CD4-positive, CD25-positive, alpha-beta regulatory T cell (primary cell): ENCODE measurements at regions not wholly inside any gene's neighbourhood (a gene's known extent, or its start where the extent isn't known, plus 50 kb on each side); places are given as distances from the start of the nearest gene placed in this dataset.

Experiments
- ATAC-seq, 2 donors: fragments of 150-1000 bp; cut with Tn5 transposase; one replicate each; pipeline ENCODE4 v1.10.0; 2021; ENCODE audit warnings: low read depth in 2 of 2, moderate number of reproducible peaks in 2 of 2, moderate library complexity in 1 of 2
- DNase-seq, 3 donors: peaks; one replicate each; pipeline versions ENCODE4 v3.0.0 to v3.0.0-alpha.2; 2012 to 2022; ENCODE audit warnings: mixed read lengths in 1 of 3
- H3K27ac ChIP-seq: one replicate; pipeline ENCODE4 v1.7.0; 2013; ENCODE audit warnings: mild to moderate bottlenecking, low read length; ENCODE audit not compliant: insufficient read depth, poor library complexity, severe bottlenecking
- H3K27me3 ChIP-seq: one replicate; pipeline ENCODE4 v1.7.0; 2013; ENCODE audit warnings: low read length; ENCODE audit not compliant: control insufficient read depth, insufficient read depth
- H3K36me3 ChIP-seq: one replicate; pipeline ENCODE4 v1.7.0; 2013; ENCODE audit warnings: mild to moderate bottlenecking, low read length, moderate library complexity; ENCODE audit not compliant: control insufficient read depth, insufficient read depth
- H3K4me1 ChIP-seq: 2 replicates; pipeline ENCODE4 v1.7.0; 2013; ENCODE audit warnings: mild to moderate bottlenecking, low read length; ENCODE audit not compliant: insufficient read depth, control insufficient read depth, poor library complexity, severe bottlenecking
- H3K4me3 ChIP-seq: one replicate; pipeline ENCODE4 v1.7.0; 2013; ENCODE audit warnings: low read depth, mild to moderate bottlenecking, low read length, moderate library complexity
- H3K9me3 ChIP-seq, 2 experiments: 1 replicate in 1 of 2; 2 replicates in 1 of 2; pipeline ENCODE4 v1.7.0; 2013; ENCODE audit warnings: low read length in 2 of 2, mild to moderate bottlenecking in 1 of 2, moderate library complexity in 1 of 2; ENCODE audit not compliant: control insufficient read depth in 2 of 2
- H3K27ac Mint-ChIP-seq, 3 donors: one replicate each; pipeline ENCODE4 v1.8.0; 2020 to 2022; ENCODE audit warnings: mild to moderate bottlenecking in 3 of 3, mixed read lengths in 3 of 3, moderate library complexity in 2 of 3
- H3K27me3 Mint-ChIP-seq: one replicate; pipeline ENCODE4 v1.8.0; 2022; ENCODE audit warnings: mild to moderate bottlenecking, mixed read lengths
- H3K36me3 Mint-ChIP-seq: one replicate; pipeline ENCODE4 v1.8.0; 2020; ENCODE audit warnings: mixed read lengths
- H3K4me1 Mint-ChIP-seq, 4 donors: one replicate each; pipeline ENCODE4 v1.8.0; 2020 to 2022; ENCODE audit warnings: mixed read lengths in 4 of 4, mild to moderate bottlenecking in 1 of 4
- H3K4me3 Mint-ChIP-seq, 4 donors: one replicate each; pipeline ENCODE4 v1.8.0; 2020 to 2022; ENCODE audit warnings: mild to moderate bottlenecking in 4 of 4, mixed read lengths in 4 of 4, moderate library complexity in 3 of 4
- H3K9me3 Mint-ChIP-seq, 7 donors: one replicate each; pipeline ENCODE4 v1.8.0; 2020 to 2022; ENCODE audit warnings: mixed read lengths in 7 of 7, mild to moderate bottlenecking in 3 of 7, moderate library complexity in 2 of 7

GRCh38 chr3:178041931-178042330, 494.3 kb upstream of the KCNMB2 start:
- Histone ChIP-seq H3K27me3 (no peaks in the 10 kb centered on the region), H3K27ac (no peak overlapping the region), H3K9me3 (no peaks in the 10 kb centered on the region), H3K4me3 (no peak overlapping the region), H3K36me3 (no peaks in the 10 kb centered on the region), H3K4me1 (no peaks in the 10 kb centered on the region)
- H3K4me1 Mint-ChIP-seq: no peaks in the 10 kb centered on the region
- H3K27me3 Mint-ChIP-seq: peaks cover 4% of the 10 kb centered on the region
- no peaks in the 10 kb centered on the region for H3K9me3 Mint-ChIP-seq
- DNase-seq: no peak
- H3K27ac Mint-ChIP-seq: no peak overlapping the region
- no peak overlapping the region for H3K4me3 Mint-ChIP-seq
- H3K36me3 Mint-ChIP-seq: no peaks in the 10 kb centered on the region
- no peak for ATAC-seq

DNA sequence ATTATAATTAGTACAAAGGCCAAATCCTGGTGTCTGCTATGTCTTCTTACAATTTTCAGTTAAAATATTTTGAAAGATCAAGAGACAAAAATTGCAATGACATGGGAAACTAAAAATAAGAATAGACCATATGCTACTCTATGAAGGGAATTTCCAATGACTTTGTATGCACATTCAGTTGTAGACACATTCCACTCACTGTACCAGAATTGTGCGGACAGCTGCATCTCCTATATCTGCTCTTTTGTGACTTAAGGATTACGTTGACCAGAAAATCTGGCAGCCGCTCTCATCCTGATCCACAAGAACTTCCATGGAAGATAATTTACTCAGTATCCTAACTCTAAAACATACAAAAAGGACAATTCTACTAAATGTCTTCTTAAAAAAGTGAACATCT, 493.9 kb upstream of the KCNMB2 start:
- peaks cover 4% of the 10 kb centered on the region for H3K27me3 Mint-ChIP-seq
- no peak overlapping the region for H3K27ac ChIP-seq
- no peaks in the 10 kb centered on the region for H3K36me3 Mint-ChIP-seq
- DNase-seq (no peak), ATAC-seq (no peak)
- no peak overlapping the region for H3K4me3 Mint-ChIP-seq
- no peaks in the 10 kb centered on the region for H3K9me3 Mint-ChIP-seq
- H3K4me3 ChIP-seq: no peak overlapping the region
- H3K27me3 ChIP-seq: no peaks in the 10 kb centered on the region
- no peaks in the 10 kb centered on the region for H3K4me1 ChIP-seq
- no peaks in the 10 kb centered on the region for H3K9me3 ChIP-seq
- H3K36me3 ChIP-seq: no peaks in the 10 kb centered on the region
- no peak overlapping the region for H3K27ac Mint-ChIP-seq
- no peaks in the 10 kb centered on the region for H3K4me1 Mint-ChIP-seq

- Mint-ChIP-seq H3K4me3 (no peak overlapping the region), H3K27ac (no peak overlapping the region), H3K9me3 (no peaks in the 10 kb centered on the region), H3K4me1 (no peaks in the 10 kb centered on the region), H3K27me3 (peaks cover under 1% of the 10 kb centered on the region), H3K36me3 (no peaks in the 10 kb centered on the region)
- Histone ChIP-seq H3K4me1 (no peaks in the 10 kb centered on the region), H3K4me3 (no peak overlapping the region), H3K9me3 (no peaks in the 10 kb centered on the region), H3K27ac (no peak overlapping the region), H3K36me3 (no peaks in the 10 kb centered on the region), H3K27me3 (no peaks in the 10 kb centered on the region)
- DNase-seq (no peak), ATAC-seq (no peak)
Observed at GRCh38 chr3:178043084-178043483, 493.2 kb upstream of the KCNMB2 start.

GRCh38 chr3:178044320-178044719, 491.9 kb upstream of the KCNMB2 start:
- H3K4me3 ChIP-seq: no peak overlapping the region
- H3K36me3 Mint-ChIP-seq: no peaks in the 10 kb centered on the region
- no peaks in the 10 kb centered on the region for H3K4me1 Mint-ChIP-seq
- no peak for DNase-seq
- no peak for ATAC-seq
- H3K4me3 Mint-ChIP-seq: no peak overlapping the region
- H3K27ac ChIP-seq: no peak overlapping the region
- H3K27me3 Mint-ChIP-seq: no peaks in the 10 kb centered on the region
- H3K4me1 ChIP-seq: no peaks in the 10 kb centered on the region
- no peaks in the 10 kb centered on the region for H3K36me3 ChIP-seq
- peaks cover 0 to under 1% (median 0%) of the 10 kb centered on the region in 7 donors for H3K9me3 Mint-ChIP-seq
- no peak overlapping the region for H3K27ac Mint-ChIP-seq
- no peaks in the 10 kb centered on the region for H3K9me3 ChIP-seq
- peaks cover 2% of the 10 kb centered on the region for H3K27me3 ChIP-seq

DNA sequence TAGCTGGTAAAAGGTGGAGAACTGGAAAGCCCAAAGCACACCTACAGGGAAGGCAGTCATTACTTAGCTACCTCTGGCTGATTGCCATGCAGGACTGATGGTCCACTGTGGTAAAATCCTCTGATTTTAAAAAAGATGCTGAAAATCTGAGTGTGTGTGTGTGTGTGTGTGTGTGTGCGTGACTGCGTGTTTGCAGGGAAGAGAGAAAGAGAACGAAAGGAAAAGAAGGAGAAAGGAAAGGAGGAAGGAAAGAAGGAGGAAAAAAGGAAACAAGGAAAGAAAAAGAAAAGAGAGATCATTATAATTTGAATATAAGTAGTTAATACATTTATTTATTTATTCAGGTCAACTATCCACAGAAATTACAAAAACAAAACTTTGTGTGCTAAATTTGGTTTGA, 488.7 kb upstream of the KCNMB2 start:
- Mint-ChIP-seq H3K36me3 (no peaks in the 10 kb centered on the region), H3K27me3 (no peaks in the 10 kb centered on the region), H3K4me1 (no peaks in the 10 kb centered on the region), H3K27ac (no peak overlapping the region), H3K9me3 (peaks cover 0 to 2% (median 0%) of the 10 kb centered on the region in 7 donors), H3K4me3 (peak overlapping the region in 1 of 4 donors; percentile 44)
- no peak for DNase-seq
- H3K27me3 ChIP-seq: peaks cover 5% of the 10 kb centered on the region
- H3K27ac ChIP-seq: no peak overlapping the region
- ATAC-seq: no peak
- no peaks in the 10 kb centered on the region for H3K9me3 ChIP-seq
- H3K36me3 ChIP-seq: no peaks in the 10 kb centered on the region
- H3K4me3 ChIP-seq: no peak overlapping the region
- H3K4me1 ChIP-seq: no peaks in the 10 kb centered on the region

- peaks cover 0 to 2% (median 0%) of the 10 kb centered on the region in 7 donors for H3K9me3 Mint-ChIP-seq
- no peak overlapping the region for H3K27ac Mint-ChIP-seq
- ATAC-seq (no peak), DNase-seq (no peak)
- H3K36me3 Mint-ChIP-seq: no peaks in the 10 kb centered on the region
- H3K27me3 Mint-ChIP-seq: no peaks in the 10 kb centered on the region
- Histone ChIP-seq H3K4me3 (no peak overlapping the region), H3K27ac (no peak overlapping the region), H3K27me3 (peaks cover 5% of the 10 kb centered on the region), H3K4me1 (no peaks in the 10 kb centered on the region), H3K36me3 (no peaks in the 10 kb centered on the region), H3K9me3 (no peaks in the 10 kb centered on the region)
- H3K4me1 Mint-ChIP-seq: no peaks in the 10 kb centered on the region
- H3K4me3 Mint-ChIP-seq: no peak overlapping the region
Observed at GRCh38 chr3:178048768-178049167, 487.5 kb upstream of the KCNMB2 start.

DNA sequence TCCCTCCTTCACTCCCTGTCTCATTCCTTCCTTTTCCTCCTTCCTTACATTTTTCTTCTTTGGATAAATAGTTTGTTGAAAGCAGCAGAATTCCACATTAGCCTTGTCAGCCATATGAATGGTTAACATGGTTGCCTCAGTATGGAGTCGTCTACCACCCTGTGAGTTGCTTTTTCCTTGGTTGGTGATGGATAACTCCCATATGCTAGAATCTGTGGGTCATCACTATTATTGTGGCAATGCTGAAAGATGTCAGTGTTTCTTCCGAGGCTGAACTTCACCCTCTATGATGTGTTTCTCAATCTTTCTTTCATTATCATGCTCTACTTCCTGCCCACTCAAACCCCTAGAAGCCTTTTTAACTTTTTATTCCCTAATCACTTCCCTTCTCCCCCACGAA, 481.8 kb upstream of the KCNMB2 start:
- H3K4me3 ChIP-seq: no peak overlapping the region
- Mint-ChIP-seq H3K4me3 (no peak overlapping the region), H3K27ac (no peak overlapping the region), H3K36me3 (no peaks in the 10 kb centered on the region), H3K27me3 (no peaks in the 10 kb centered on the region), H3K9me3 (no peaks in the 10 kb centered on the region), H3K4me1 (peaks cover 0 to 5% (median 0%) of the 10 kb centered on the region in 4 donors)
- no peaks in the 10 kb centered on the region for H3K4me1 ChIP-seq
- H3K9me3 ChIP-seq: no peaks in the 10 kb centered on the region
- H3K27me3 ChIP-seq: peaks cover 2% of the 10 kb centered on the region
- H3K27ac ChIP-seq: no peak overlapping the region
- DNase-seq: no peak
- H3K36me3 ChIP-seq: no peaks in the 10 kb centered on the region
- no peak for ATAC-seq

DNA sequence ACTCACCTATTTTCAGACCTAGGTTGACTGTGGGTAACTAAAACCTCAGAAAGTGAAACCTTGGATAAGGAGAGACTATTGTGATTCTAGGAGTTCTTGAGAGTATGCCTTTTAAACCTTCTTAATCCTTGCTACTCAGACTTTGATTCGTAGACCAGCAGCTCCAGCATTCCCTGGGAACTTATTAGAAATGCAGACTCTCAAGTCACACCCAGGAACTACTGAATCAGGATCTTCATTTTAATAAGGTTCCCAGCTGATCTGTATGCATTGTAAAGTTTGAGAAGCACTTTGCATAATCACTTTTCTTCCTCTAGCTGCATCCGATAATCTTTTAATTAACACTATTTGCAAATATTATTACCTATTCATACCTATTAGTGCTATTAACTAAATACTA, 480.3 kb upstream of the KCNMB2 start:
- H3K27me3 Mint-ChIP-seq: no peaks in the 10 kb centered on the region

More for the DNA sequence above, 480.3 kb upstream of the KCNMB2 start:
- Mint-ChIP-seq H3K9me3 (no peaks in the 10 kb centered on the region), H3K4me1 (peaks cover 0 to 5% (median 0%) of the 10 kb centered on the region in 4 donors), H3K27ac (no peak overlapping the region), H3K36me3 (no peaks in the 10 kb centered on the region), H3K4me3 (no peak overlapping the region)
- DNase-seq (no peak), ATAC-seq (no peak)
- H3K36me3 ChIP-seq: no peaks in the 10 kb centered on the region
- H3K4me3 ChIP-seq: no peak overlapping the region
- H3K27me3 ChIP-seq: no peaks in the 10 kb centered on the region
- no peak overlapping the region for H3K27ac ChIP-seq
- no peaks in the 10 kb centered on the region for H3K4me1 ChIP-seq
- no peaks in the 10 kb centered on the region for H3K9me3 ChIP-seq
